ENCODE measurements at regions not wholly inside any gene's neighbourhood (a gene's known extent, or its start where the extent isn't known, plus 50 kb on each side); places are given as distances from the start of the nearest gene placed in this dataset.

DNA sequence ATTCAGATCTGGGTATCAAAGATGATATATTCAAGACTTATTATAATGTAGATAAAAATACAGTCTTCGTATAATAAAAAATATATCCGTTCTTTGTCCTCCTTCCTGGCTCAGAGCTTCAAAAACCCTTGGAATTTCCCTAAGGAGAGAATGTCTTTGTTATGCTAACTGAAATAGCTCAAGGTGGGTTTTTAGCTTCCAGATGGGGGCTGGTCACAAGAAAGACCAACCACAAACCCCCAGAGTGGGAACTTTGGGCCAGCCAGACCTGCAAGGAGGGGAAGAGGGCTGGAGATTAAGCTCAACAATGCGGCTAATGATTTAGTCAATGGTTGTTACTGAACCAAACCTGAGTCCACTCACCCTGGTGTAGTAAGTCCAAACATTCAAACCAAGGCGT is 196.4 kb downstream of the SDHAF3 start:
- no peaks in the 10 kb centered on the region for H3K23me2 ChIP-seq (ENCODE audit: insufficient read length, low read depth, low read length, poor library complexity, severe bottlenecking)
- peaks cover 42 to 55% of the 10 kb centered on the region in 2 experiments for H3K9me3 Mint-ChIP-seq
- H3K79me2 ChIP-seq (ENCODE audit: insufficient read depth, low read length): no peaks in the 10 kb centered on the region

More for the DNA sequence above, 196.4 kb downstream of the SDHAF3 start:
- Histone ChIP-seq H3K4me1 (ENCODE audit: insufficient read depth, low read length) (peaks cover 2% of the 10 kb centered on the region; the same call in 1 of the 2 replicates), H3K4ac (ENCODE audit: low read depth, low read length) (no peak overlapping the region), H3K4me2 (ENCODE audit: insufficient read depth, insufficient read length, low read length) (no peak overlapping the region), H3K23ac (ENCODE audit: insufficient read length, low read depth, low read length) (no peak overlapping the region), H4K20me1 (ENCODE audit: control insufficient read depth, insufficient read depth, insufficient read length) (no peaks in the 10 kb centered on the region), H3K18ac (ENCODE audit: insufficient read length, low read depth, low read length) (no peak overlapping the region), H3K9ac (ENCODE audit: extremely low read depth, insufficient read length, low read length) (no peak overlapping the region), H2AK5ac (ENCODE audit: insufficient read length, low read length) (no peak overlapping the region), H3K56ac (ENCODE audit: insufficient read length, low read depth, low read length) (no peak overlapping the region), H4K5ac (ENCODE audit: insufficient read length, low read depth, low read length) (no peak overlapping the region), H2BK5ac (ENCODE audit: insufficient read length, low read length) (no peak overlapping the region), H3K27ac (ENCODE audit: insufficient read length, low read depth, low read length) (no peak overlapping the region), H2BK15ac (ENCODE audit: low read depth, low read length) (no peak overlapping the region), H2AFZ (ENCODE audit: low read length) (no peak overlapping the region), H3K9me3 (ENCODE audit: control insufficient read depth, low read depth, low read length) (peaks cover 10% of the 10 kb centered on the region), H2BK12ac (ENCODE audit: insufficient read length, low read depth, low read length) (no peak overlapping the region), H3T11ph (ENCODE audit: low read length) (no peak overlapping the region), H4K8ac (replicated peaks; ENCODE audit: insufficient read length, low read depth, low read length) (no peak overlapping the region), H3K79me1 (ENCODE audit: insufficient read depth, low read depth, low read length, poor library complexity, severe bottlenecking) (no peaks in the 10 kb centered on the region), H3K14ac (ENCODE audit: insufficient read depth, low read length) (no peak overlapping the region), H3K27me3 (ENCODE audit: insufficient read depth, low read length) (no peaks in the 10 kb centered on the region), H2BK20ac (ENCODE audit: low read depth, low read length, poor library complexity, severe bottlenecking) (no peak overlapping the region), H4K91ac (ENCODE audit: insufficient read length, low read depth, low read length) (no peak overlapping the region), H2BK120ac (ENCODE audit: low read depth, low read length, poor library complexity, severe bottlenecking) (no peak overlapping the region)
- DNase-seq: no peak
- Mint-ChIP-seq H3K4me1 (peaks cover 9 to 15% of the 10 kb centered on the region in 2 experiments), H3K27ac (peak overlapping the region in 2 of 3 experiments; percentile 85 to 92; a peak in 3 of 7 replicates), H3K4me3 (no peak overlapping the region), H3K27me3 (ENCODE audit: low read depth) (no peaks in the 10 kb centered on the region), H3K36me3 (ENCODE audit: insufficient read depth in 1 of 3, low read depth in 3 of 3) (peaks cover 14 to 47% (median 22%) of the 10 kb centered on the region in 3 experiments; a peak in 5 of 7 replicates)
- no CpG with 5 or more reads among the region's 4 CpGs for WGBS (ENCODE audit: extremely low coverage, insufficient read length, low lambda C conversion rate)
- TF ChIP-seq CTCF (conservative IDR thresholded peaks at IDR 0.05): no peak
